GM12878 (cell line): ENCODE measurements at regions not wholly inside any gene's neighbourhood (a gene's known extent, or its start where the extent isn't known, plus 50 kb on each side); places are given as distances from the start of the nearest gene placed in this dataset.

Source experiments
- BCLAF1 ChIP-seq: fragments of 450-650 bp; IDR thresholded peaks from 2 replicates; pipeline ENCODE4 v1.6.1; 2017; ENCODE audit warnings: antibody characterized with exemption, mild to moderate bottlenecking, moderate library complexity
- CEBPB ChIP-seq, 2 experiments: fragments of 150-350 bp in 1 of 2; IDR thresholded peaks; 2 replicates each; pipeline ENCODE4 v1.6.1; 2012 to 2014; ENCODE audit warnings: low read depth in 2 of 2, low read length in 2 of 2, borderline replicate concordance in 1 of 2, inconsistent platforms in 1 of 2
- DPF2 ChIP-seq: fragments of 450-650 bp; IDR thresholded peaks from 2 replicates; pipeline ENCODE4 v1.6.1; 2017; ENCODE audit warnings: mild to moderate bottlenecking
- MLLT1 ChIP-seq: fragments of 450-650 bp; IDR thresholded peaks from 2 replicates; pipeline ENCODE4 v1.6.1; 2016; ENCODE audit warnings: mild to moderate bottlenecking
- MYC ChIP-seq: IDR thresholded peaks from 2 replicates; pipeline ENCODE4 v1.6.1; 2011; ENCODE audit warnings: mild to moderate bottlenecking, low read length, moderate library complexity, inconsistent platforms; ENCODE audit not compliant: insufficient read depth, insufficient replicate concordance, insufficient read length, severe bottlenecking
- POLR2A ChIP-seq: IDR thresholded peaks from 2 replicates; pipeline ENCODE4 v1.6.1; 2011; ENCODE audit warnings: low read depth, mild to moderate bottlenecking, low read length
- RAD21 ChIP-seq: IDR thresholded peaks from 2 replicates; pipeline ENCODE4 v1.6.1; 2011; ENCODE audit warnings: mild to moderate bottlenecking, low read depth, low read length, moderate library complexity; ENCODE audit not compliant: insufficient read depth
- REST ChIP-seq: IDR thresholded peaks from 2 replicates; pipeline ENCODE4 v1.6.1; 2012; ENCODE audit warnings: mild to moderate bottlenecking, low read depth, low read length
- SP1 ChIP-seq: IDR thresholded peaks from one replicate; pipeline ENCODE4 v1.6.1; 2011; ENCODE audit warnings: low read depth, low read length
- TF ChIP-seq, protein P1 (sequence below), 3 experiments: IDR thresholded peaks in 2 of 3; conservative IDR thresholded peaks in 1 of 3; 2 replicates each; pipeline ENCODE4 v1.5.1; 2011; ENCODE audit warnings: low read depth in 3 of 3, low read length in 3 of 3, mild to moderate bottlenecking in 3 of 3, control low read depth in 2 of 3, moderate library complexity in 2 of 3, inconsistent platforms in 1 of 3, mixed read lengths in 1 of 3; ENCODE audit not compliant: control insufficient read depth in 2 of 3, insufficient read depth in 1 of 3; ENCODE audit errors: extremely low read depth in 1 of 3
- TF ChIP-seq, protein P2 (sequence below): IDR thresholded peaks from 2 replicates; pipeline ENCODE4 v1.6.1; 2011; ENCODE audit warnings: mild to moderate bottlenecking, low read depth, low read length, moderate library complexity; ENCODE audit not compliant: insufficient replicate concordance
- TF ChIP-seq, protein P3 (sequence below): IDR thresholded peaks from 2 replicates; pipeline ENCODE4 v1.6.1; 2011; ENCODE audit warnings: low read depth, mild to moderate bottlenecking, low read length, moderate library complexity, borderline replicate concordance; ENCODE audit errors: extremely low read depth
- TF ChIP-seq, protein P4 (sequence below): fragments of 450-650 bp; formaldehyde crosslinking; IDR thresholded peaks from 2 replicates; pipeline ENCODE4 v1.4.0; 2022; ENCODE audit warnings: mild to moderate bottlenecking, moderate library complexity
- TF ChIP-seq, protein P5 (sequence below): fragments of 150-350 bp; IDR thresholded peaks from 2 replicates; pipeline ENCODE4 v1.6.1; 2016; ENCODE audit warnings: low read depth, low read length

- no peak for TF ChIP-seq RAD21
- no peak for TF ChIP-seq POLR2A
- TF ChIP-seq, protein P1, sequence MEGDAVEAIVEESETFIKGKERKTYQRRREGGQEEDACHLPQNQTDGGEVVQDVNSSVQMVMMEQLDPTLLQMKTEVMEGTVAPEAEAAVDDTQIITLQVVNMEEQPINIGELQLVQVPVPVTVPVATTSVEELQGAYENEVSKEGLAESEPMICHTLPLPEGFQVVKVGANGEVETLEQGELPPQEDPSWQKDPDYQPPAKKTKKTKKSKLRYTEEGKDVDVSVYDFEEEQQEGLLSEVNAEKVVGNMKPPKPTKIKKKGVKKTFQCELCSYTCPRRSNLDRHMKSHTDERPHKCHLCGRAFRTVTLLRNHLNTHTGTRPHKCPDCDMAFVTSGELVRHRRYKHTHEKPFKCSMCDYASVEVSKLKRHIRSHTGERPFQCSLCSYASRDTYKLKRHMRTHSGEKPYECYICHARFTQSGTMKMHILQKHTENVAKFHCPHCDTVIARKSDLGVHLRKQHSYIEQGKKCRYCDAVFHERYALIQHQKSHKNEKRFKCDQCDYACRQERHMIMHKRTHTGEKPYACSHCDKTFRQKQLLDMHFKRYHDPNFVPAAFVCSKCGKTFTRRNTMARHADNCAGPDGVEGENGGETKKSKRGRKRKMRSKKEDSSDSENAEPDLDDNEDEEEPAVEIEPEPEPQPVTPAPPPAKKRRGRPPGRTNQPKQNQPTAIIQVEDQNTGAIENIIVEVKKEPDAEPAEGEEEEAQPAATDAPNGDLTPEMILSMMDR (IDR thresholded peaks at IDR 0.05 in 2 of 3, conservative IDR thresholded peaks at IDR 0.05 in 1 of 3; ENCODE audit: control insufficient read depth in 2 of 3, extremely low read depth in 1 of 3, insufficient read depth in 1 of 3, low read depth in 3 of 3, low read length in 3 of 3) = no peak
- TF ChIP-seq REST = no peak
- TF ChIP-seq SP1 = no peak
- TF ChIP-seq MLLT1 = no peak
- TF ChIP-seq, protein P2, sequence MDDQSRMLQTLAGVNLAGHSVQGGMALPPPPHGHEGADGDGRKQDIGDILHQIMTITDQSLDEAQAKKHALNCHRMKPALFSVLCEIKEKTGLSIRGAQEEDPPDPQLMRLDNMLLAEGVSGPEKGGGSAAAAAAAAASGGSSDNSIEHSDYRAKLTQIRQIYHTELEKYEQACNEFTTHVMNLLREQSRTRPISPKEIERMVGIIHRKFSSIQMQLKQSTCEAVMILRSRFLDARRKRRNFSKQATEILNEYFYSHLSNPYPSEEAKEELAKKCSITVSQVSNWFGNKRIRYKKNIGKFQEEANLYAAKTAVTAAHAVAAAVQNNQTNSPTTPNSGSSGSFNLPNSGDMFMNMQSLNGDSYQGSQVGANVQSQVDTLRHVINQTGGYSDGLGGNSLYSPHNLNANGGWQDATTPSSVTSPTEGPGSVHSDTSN = no peak
- TF ChIP-seq, protein P3, sequence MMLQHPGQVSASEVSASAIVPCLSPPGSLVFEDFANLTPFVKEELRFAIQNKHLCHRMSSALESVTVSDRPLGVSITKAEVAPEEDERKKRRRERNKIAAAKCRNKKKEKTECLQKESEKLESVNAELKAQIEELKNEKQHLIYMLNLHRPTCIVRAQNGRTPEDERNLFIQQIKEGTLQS = no peak
- no peak for TF ChIP-seq CEBPB (IDR thresholded peaks at IDR 0.05; ENCODE audit: borderline replicate concordance in 1 of 2, low read depth in 2 of 2, low read length in 2 of 2)
- TF ChIP-seq DPF2 = no peak
- TF ChIP-seq MYC = no peak
- TF ChIP-seq BCLAF1 = no peak
- TF ChIP-seq, protein P4, sequence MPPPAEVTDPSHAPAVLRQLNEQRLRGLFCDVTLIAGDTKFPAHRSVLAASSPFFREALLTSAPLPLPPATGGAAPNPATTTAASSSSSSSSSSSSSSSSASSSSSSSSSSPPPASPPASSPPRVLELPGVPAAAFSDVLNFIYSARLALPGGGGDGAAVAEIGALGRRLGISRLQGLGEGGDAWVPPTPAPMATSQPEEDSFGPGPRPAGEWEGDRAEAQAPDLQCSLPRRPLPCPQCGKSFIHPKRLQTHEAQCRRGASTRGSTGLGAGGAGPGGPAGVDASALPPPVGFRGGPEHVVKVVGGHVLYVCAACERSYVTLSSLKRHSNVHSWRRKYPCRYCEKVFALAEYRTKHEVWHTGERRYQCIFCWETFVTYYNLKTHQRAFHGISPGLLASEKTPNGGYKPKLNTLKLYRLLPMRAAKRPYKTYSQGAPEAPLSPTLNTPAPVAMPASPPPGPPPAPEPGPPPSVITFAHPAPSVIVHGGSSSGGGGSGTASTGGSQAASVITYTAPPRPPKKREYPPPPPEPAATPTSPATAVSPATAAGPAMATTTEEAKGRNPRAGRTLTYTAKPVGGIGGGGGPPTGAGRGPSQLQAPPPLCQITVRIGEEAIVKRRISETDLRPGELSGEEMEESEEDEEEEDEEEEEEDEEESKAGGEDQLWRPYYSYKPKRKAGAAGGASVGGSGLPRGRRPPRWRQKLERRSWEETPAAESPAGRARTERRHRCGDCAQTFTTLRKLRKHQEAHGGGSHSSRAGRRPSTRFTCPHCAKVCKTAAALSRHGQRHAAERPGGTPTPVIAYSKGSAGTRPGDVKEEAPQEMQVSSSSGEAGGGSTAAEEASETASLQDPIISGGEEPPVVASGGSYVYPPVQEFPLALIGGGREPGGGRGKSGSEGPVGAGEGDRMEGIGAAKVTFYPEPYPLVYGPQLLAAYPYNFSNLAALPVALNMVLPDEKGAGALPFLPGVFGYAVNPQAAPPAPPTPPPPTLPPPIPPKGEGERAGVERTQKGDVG (CRISPR knock-in tag) = no peak
- TF ChIP-seq, protein P5, sequence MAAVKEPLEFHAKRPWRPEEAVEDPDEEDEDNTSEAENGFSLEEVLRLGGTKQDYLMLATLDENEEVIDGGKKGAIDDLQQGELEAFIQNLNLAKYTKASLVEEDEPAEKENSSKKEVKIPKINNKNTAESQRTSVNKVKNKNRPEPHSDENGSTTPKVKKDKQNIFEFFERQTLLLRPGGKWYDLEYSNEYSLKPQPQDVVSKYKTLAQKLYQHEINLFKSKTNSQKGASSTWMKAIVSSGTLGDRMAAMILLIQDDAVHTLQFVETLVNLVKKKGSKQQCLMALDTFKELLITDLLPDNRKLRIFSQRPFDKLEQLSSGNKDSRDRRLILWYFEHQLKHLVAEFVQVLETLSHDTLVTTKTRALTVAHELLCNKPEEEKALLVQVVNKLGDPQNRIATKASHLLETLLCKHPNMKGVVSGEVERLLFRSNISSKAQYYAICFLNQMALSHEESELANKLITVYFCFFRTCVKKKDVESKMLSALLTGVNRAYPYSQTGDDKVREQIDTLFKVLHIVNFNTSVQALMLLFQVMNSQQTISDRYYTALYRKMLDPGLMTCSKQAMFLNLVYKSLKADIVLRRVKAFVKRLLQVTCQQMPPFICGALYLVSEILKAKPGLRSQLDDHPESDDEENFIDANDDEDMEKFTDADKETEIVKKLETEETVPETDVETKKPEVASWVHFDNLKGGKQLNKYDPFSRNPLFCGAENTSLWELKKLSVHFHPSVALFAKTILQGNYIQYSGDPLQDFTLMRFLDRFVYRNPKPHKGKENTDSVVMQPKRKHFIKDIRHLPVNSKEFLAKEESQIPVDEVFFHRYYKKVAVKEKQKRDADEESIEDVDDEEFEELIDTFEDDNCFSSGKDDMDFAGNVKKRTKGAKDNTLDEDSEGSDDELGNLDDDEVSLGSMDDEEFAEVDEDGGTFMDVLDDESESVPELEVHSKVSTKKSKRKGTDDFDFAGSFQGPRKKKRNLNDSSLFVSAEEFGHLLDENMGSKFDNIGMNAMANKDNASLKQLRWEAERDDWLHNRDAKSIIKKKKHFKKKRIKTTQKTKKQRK = no peak
Measured at GRCh38 chr10:3655528-3655927, 129.5 kb downstream of the KLF6 start.
